GM12878 (cell line): ENCODE measurements at regions not wholly inside any gene's neighbourhood (a gene's known extent, or its start where the extent isn't known, plus 50 kb on each side); places are given as distances from the start of the nearest gene placed in this dataset.

Experiments used
- ATAC-seq: fragments of 200-7000 bp; cut with Tn5 transposase; 3 replicates; pipeline ENCODE4 v1.9.1; 2020; ENCODE audit warnings: mild to moderate bottlenecking, moderate library complexity
- BruUV-seq: library from RNA; stranded (reverse); fragments of 400-500 nt; replicated peaks from 2 replicates; lab custom pipeline; 2021; lab: Mats Ljungman, UMichigan
- CTCF ChIA-PET: fragments of 300-600 bp; sonication (Branson Sonifier 250); formaldehyde crosslinking; extraction: SDS; loops from one replicate; lab custom pipeline; 2021; ENCODE audit warnings: inconsistent platforms; lab: Yijun Ruan, JAX
- POLR2A ChIA-PET: fragments of 350-600 bp; formaldehyde crosslinking; extraction: SDS; loops from one replicate; lab custom pipeline; 2021; ENCODE audit warnings: inconsistent platforms; lab: Charles Lee
- RAD21 ChIA-PET: fragments of 300-600 bp; sonication (Branson Sonifier 250); formaldehyde crosslinking; loops from one replicate; lab custom pipeline; 2023; ENCODE audit warnings: antibody characterized with exemption; ENCODE audit not compliant: unreplicated experiment; lab: Charles Lee
- SMC1A ChIA-PET: fragments of 300-600 bp; sonication (Branson Sonifier 250); formaldehyde crosslinking; loops from one replicate; lab custom pipeline; 2023; ENCODE audit not compliant: unreplicated experiment, uncharacterized antibody; lab: Charles Lee
- DNase-seq: peaks from one replicate; pipeline ENCODE4 v3.0.0-alpha.2; 2011; ENCODE audit warnings: low read depth, low spot score
- FAIRE-seq: peaks from 3 replicates; lab custom pipeline; 2011; peaks lifted over from hg19 to GRCh38; lab: Jason Lieb, UNC
- H2AFZ ChIP-seq: 2 replicates; pipeline ENCODE4 v1.6.0; 2011; ENCODE audit warnings: low read depth, low read length, control low read depth; ENCODE audit not compliant: control insufficient read depth
- H3K27ac ChIP-seq: 2 replicates; pipeline ENCODE4 v1.5.1; 2011; ENCODE audit warnings: control low read depth; ENCODE audit not compliant: control insufficient read depth, insufficient read depth
- H3K27me3 ChIP-seq, 2 experiments: replicated peaks in 1 of 2; 2 replicates each; pipeline versions ENCODE4 v1.6.0 to v1.6.1; 2011; ENCODE audit warnings: low read length in 1 of 2; ENCODE audit not compliant: control insufficient read depth in 2 of 2, insufficient read depth in 2 of 2
- H3K36me3 ChIP-seq, 2 experiments: 2 replicates each; pipeline ENCODE4 v1.5.1; 2011; ENCODE audit warnings: low read length in 1 of 2; ENCODE audit not compliant: control insufficient read depth in 2 of 2, insufficient read depth in 2 of 2
- H3K4me1 ChIP-seq: 2 replicates; pipeline ENCODE4 v1.6.1; 2011; ENCODE audit warnings: mild to moderate bottlenecking, low read length, moderate library complexity, mixed read lengths; ENCODE audit not compliant: control insufficient read depth, insufficient read depth
- H3K4me2 ChIP-seq: 2 replicates; pipeline ENCODE4 v1.6.0; 2011; ENCODE audit warnings: control low read depth; ENCODE audit not compliant: control insufficient read depth, insufficient read depth
- H3K4me3 ChIP-seq: fragments of 200-600 bp; sonication (generic); 2 replicates; pipeline ENCODE4 v1.5.1; 2016
- H3K79me2 ChIP-seq: 2 replicates; pipeline ENCODE4 v1.6.0; 2011; ENCODE audit warnings: low read length; ENCODE audit not compliant: control insufficient read depth, insufficient read depth
- H3K9ac ChIP-seq: 2 replicates; pipeline ENCODE4 v1.8.0; 2011; ENCODE audit warnings: low read length, control low read depth, mixed read lengths; ENCODE audit not compliant: control insufficient read depth, insufficient read depth
- H3K9me3 ChIP-seq: replicated peaks from 3 replicates; pipeline ENCODE4 v1.5.1; 2011; ENCODE audit warnings: mild to moderate bottlenecking, low read length; ENCODE audit not compliant: control insufficient read depth, insufficient read depth
- H4K20me1 ChIP-seq: 2 replicates; pipeline ENCODE4 v1.6.0; 2011; ENCODE audit not compliant: control insufficient read depth, insufficient read depth
- BHLHE40 ChIP-seq, 2 experiments: fragments of 450-650 bp in 1 of 2; IDR thresholded peaks; 2 replicates each; pipeline ENCODE4 v1.6.1; 2011 to 2017; ENCODE audit warnings: low read depth in 2 of 2, borderline replicate concordance in 1 of 2, improper control_type of control experiment in 1 of 2, low read length in 1 of 2, mild to moderate bottlenecking in 1 of 2
- CHD2 ChIP-seq: IDR thresholded peaks from 2 replicates; pipeline ENCODE4 v1.6.1; 2011; ENCODE audit warnings: low read depth, low read length, improper control_type of control experiment, borderline replicate concordance
- DPF2 ChIP-seq: fragments of 450-650 bp; IDR thresholded peaks from 2 replicates; pipeline ENCODE4 v1.6.1; 2017; ENCODE audit warnings: mild to moderate bottlenecking
- FOS ChIP-seq: IDR thresholded peaks from 3 replicates; pipeline ENCODE4 v1.6.1; 2011; ENCODE audit warnings: borderline replicate concordance; ENCODE audit not compliant: insufficient read length; ENCODE audit errors: extremely low read depth
- KDM1A ChIP-seq: fragments of 200-600 bp; sonication (generic); IDR thresholded peaks from 2 replicates; pipeline ENCODE4 v1.6.1; 2016; ENCODE audit warnings: borderline replicate concordance
- MEF2A ChIP-seq: IDR thresholded peaks from 2 replicates; pipeline ENCODE4 v1.6.1; 2011; ENCODE audit warnings: low read depth, mild to moderate bottlenecking, low read length, moderate library complexity; ENCODE audit not compliant: insufficient read depth
- PAX5 ChIP-seq: IDR thresholded peaks from 2 replicates; pipeline ENCODE4 v1.6.1; 2011; ENCODE audit warnings: low read depth, low read length, borderline replicate concordance
- POLR2A ChIP-seq: IDR thresholded peaks from 2 replicates; pipeline ENCODE4 v1.6.1; 2011; ENCODE audit warnings: low read depth, mild to moderate bottlenecking, low read length
- TCF7 ChIP-seq: IDR thresholded peaks from 2 replicates; pipeline ENCODE4 v1.6.1; 2014; ENCODE audit warnings: antibody characterized with exemption, borderline replicate concordance
- ZBTB33 ChIP-seq: fragments of 450-650 bp; IDR thresholded peaks from 2 replicates; pipeline ENCODE4 v1.6.1; 2017; ENCODE audit warnings: mild to moderate bottlenecking
- WGBS: methylation state at CpG from one replicate; pipeline ENCODE4 v1.1.6; 2016; ENCODE audit warnings: low lambda C conversion rate; ENCODE audit not compliant: insufficient replicate concordance, insufficient coverage; ENCODE audit errors: missing lambda C conversion rate; 5-methylcytosine and 5-hydroxymethylcytosine counted together
- in situ Hi-C: fragments of 300-500 bp; cut with MboI; formaldehyde crosslinking; loops from 9 replicates; pipeline ENCODE4 v1.14.3; 2018; ENCODE audit warnings: mixed read lengths
- intact Hi-C: fragments of 100-400 bp; cut with micrococcal nuclease; formaldehyde crosslinking; loops from one replicate; pipeline ENCODE4 v1.14.2; 2022; ENCODE audit not compliant: unreplicated experiment
- TF ChIP-seq, protein P1 (sequence below): fragments of 450-650 bp; IDR thresholded peaks from 2 replicates; pipeline ENCODE4 v1.6.1; 2016; ENCODE audit warnings: mild to moderate bottlenecking

GRCh38 chr12:131604859-131605258 lies 106.0 kb upstream of the SFSWAP start:
- no peaks in the 10 kb centered on the region for H3K27me3 ChIP-seq
- peak overlapping the region; percentile 87; the same call in 1 of the 2 replicates for H3K4me2 ChIP-seq
- no peaks in the 10 kb centered on the region for H4K20me1 ChIP-seq
- no peak overlapping the region for H3K4me3 ChIP-seq
- POLR2A ChIA-PET, result no interaction called here
- no peak for FAIRE-seq
- TF ChIP-seq DPF2 (no peak), BHLHE40 (IDR thresholded peaks at IDR 0.05; ENCODE audit: borderline replicate concordance in 1 of 2, low read depth in 2 of 2, low read length in 1 of 2) (no peak)
- TF ChIP-seq, protein P1, sequence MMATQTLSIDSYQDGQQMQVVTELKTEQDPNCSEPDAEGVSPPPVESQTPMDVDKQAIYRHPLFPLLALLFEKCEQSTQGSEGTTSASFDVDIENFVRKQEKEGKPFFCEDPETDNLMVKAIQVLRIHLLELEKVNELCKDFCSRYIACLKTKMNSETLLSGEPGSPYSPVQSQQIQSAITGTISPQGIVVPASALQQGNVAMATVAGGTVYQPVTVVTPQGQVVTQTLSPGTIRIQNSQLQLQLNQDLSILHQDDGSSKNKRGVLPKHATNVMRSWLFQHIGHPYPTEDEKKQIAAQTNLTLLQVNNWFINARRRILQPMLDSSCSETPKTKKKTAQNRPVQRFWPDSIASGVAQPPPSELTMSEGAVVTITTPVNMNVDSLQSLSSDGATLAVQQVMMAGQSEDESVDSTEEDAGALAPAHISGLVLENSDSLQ, result 0 out of 2 replicates have a peak, but pooled peaks have one; percentile 38
- H3K27ac ChIP-seq, result no peak overlapping the region
- no peaks in the 10 kb centered on the region for H3K36me3 ChIP-seq
- WGBS, result 35% methylated on average over 6 of the region's 6 CpGs
- H3K4me1 ChIP-seq, result peaks cover 44% of the 10 kb centered on the region
- CTCF ChIA-PET, result no interaction called here
- in situ Hi-C loops (no loop called here), intact Hi-C loops (no loop called here)
- RAD21 ChIA-PET, result no interaction called here
- no peak for DNase-seq
- peaks cover 2% of the 10 kb centered on the region; the same call in 2 of the 3 replicates for H3K9me3 ChIP-seq
- H2AFZ ChIP-seq, result peak overlapping the region; percentile 62; the same call in 1 of the 2 replicates
- no TSS peak for BruUV-seq
- no peaks in the 10 kb centered on the region for H3K79me2 ChIP-seq
- no peak overlapping the region; the same call in 1 of the 2 replicates for H3K9ac ChIP-seq
- SMC1A ChIA-PET, result interaction anchor here (0.9 to 1.4 kb wide), 2 partner anchors 150 to 850 kb away, joined by 3 read pairs; no protein-coding TSS in a partner anchor
- no peak for ATAC-seq

DNA sequence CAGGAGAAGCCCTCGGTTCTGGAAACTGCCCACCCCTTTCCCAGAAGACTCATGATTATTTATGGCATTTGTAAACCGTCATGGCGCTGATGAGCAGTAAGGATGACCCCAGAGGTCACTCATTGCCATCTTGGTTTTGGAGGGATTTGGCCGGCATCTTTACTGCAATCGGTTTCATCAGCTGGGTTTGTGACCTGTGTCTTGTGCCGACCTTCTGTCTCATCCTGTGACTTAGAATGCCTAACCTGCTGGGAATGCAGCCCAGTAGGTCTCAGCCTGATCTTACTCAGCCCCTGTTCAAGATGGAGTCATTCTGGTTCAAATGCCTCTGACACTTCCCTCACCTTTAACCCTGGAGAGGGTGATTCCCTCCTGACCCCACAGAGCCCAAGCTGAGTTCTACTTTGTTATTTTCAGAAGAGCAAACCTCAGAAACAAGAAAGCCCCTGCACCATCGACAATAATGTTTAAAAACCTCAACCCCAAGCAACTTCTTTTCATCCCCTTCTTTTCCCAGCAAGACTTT lies 105.5 kb upstream of the SFSWAP start:
- no peak overlapping the region for H3K9ac ChIP-seq
- no peaks in the 10 kb centered on the region for H4K20me1 ChIP-seq
- SMC1A ChIA-PET, result interaction anchor here (0.9 kb wide), 1 partner anchor 850 kb away, joined by 3 read pairs; no protein-coding TSS in a partner anchor
- no peak overlapping the region for H2AFZ ChIP-seq
- no peaks in the 10 kb centered on the region for H3K27me3 ChIP-seq
- WGBS, result 63% methylated on average over 7 of the region's 7 CpGs
- H3K36me3 ChIP-seq, result no peaks in the 10 kb centered on the region
- DNase-seq (no peak), ATAC-seq (no peak), FAIRE-seq (no peak)
- BruUV-seq, result no TSS peak
- POLR2A ChIA-PET, result no interaction called here
- H3K4me1 ChIP-seq, result peaks cover 44% of the 10 kb centered on the region
- no peak overlapping the region for H3K27ac ChIP-seq
- H3K9me3 ChIP-seq, result peaks cover 2% of the 10 kb centered on the region; the same call in 2 of the 3 replicates
- in situ Hi-C loops (no loop called here), intact Hi-C loops (no loop called here)
- RAD21 ChIA-PET, result no interaction called here
- CTCF ChIA-PET, result no interaction called here
- H3K4me3 ChIP-seq, result no peak overlapping the region
- H3K79me2 ChIP-seq, result no peaks in the 10 kb centered on the region
- no peak overlapping the region for H3K4me2 ChIP-seq
- TF ChIP-seq MEF2A (no peak), KDM1A (no peak), CHD2 (no peak), POLR2A (no peak), FOS (no peak), ZBTB33 (no peak), TCF7 (no peak), PAX5 (no peak)
